ENCODE measurements at regions not wholly inside any gene's neighbourhood (a gene's known extent, or its start where the extent isn't known, plus 50 kb on each side); places are given as distances from the start of the nearest gene placed in this dataset.
"Not testable (repeated sequence)": the region's sequence is repeated elsewhere in the genome, so short reads cannot be mapped to it uniquely, and the experiment has no call there.

DNA sequence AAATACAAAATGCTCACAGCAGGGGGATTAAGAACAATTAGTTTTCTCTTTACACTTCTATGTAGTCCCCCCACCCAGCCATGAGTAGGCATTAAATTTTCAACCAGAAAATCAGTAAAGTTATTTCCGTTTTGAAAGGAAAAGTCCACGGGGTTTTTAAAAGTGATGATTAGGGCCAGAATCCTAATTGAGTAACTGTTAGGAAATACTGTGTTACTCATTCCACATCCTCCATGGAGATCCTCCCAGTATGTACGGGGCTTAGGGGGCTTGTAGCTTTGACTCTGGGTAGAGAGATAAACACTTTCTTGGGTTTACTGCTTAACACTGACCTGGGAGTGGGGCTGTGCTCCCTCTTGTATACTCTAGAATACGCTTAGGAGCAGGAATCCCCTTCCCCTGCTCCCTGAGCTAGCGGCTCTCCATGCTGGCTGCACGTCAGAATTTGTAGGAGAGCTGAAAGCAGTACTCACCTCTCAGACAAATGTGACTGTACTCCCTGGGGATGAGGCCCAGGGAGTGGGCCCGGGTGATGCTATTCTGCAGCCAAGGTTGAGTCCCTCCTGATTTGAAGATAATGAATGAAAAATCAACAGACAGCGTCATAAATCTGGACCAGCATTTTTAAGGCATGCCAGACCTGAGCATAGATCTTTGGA, 100.5 kb downstream of the SLC4A3 start:
- no peak for DNase-seq

GRCh38 chr2:219728991-219729487, 101.6 kb downstream of the SLC4A3 start:
- DNase-seq, result no peak

- no peak for DNase-seq
These were observed 103.7 kb downstream of the SLC4A3 start for GRCh38 chr2:219731173-219731572.

- DNase-seq, result no peak
These were observed 105.7 kb downstream of the SLC4A3 start for GRCh38 chr2:219733106-219733505.

DNA sequence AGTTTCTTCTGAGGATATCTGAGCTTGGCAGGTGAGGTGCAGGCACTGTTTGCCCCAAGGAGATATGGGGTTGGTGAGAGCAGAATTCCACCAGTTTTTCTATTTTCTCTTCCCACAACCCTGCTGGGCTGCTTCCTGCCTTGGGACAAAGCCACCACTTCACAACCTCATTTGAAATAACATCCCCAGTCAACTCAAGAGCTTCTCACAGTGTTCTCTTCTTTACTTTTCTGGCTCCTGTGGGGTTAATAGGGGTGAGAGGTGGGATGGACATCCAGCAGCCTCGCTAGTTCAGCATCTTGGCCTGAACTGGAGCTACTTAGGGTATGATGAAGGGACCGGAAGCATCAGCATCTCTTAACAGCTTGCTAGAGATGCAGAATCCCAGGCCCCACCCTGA, 106.3 kb downstream of the SLC4A3 start:
- no peak for DNase-seq

- no peak for DNase-seq
These were observed 108.8 kb downstream of the SLC4A3 start for GRCh38 chr2:219736209-219736608.

- DNase-seq, result no peak
These were observed 109.9 kb downstream of the SLC4A3 start for GRCh38 chr2:219737270-219737691.

DNA sequence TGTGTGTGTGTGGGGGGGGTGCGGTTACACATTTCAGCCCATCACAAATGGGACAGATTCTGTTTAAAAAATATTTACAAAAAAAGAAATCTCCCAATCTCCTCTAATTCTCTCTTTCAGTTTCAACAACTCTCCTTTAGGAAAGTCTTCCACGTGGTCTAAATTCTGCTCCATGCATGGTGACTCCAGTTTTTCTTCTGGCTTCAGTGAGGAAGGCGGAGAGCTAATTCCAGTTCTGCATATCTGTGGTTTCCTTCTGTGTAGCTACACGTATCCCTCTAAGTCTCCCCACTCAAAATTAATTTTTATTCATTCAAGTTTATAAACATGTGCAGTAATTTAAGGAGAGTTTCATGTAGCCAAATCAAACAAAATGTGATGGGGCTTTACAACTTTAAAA, 111.6 kb downstream of the SLC4A3 start:
- no peak for DNase-seq

DNA sequence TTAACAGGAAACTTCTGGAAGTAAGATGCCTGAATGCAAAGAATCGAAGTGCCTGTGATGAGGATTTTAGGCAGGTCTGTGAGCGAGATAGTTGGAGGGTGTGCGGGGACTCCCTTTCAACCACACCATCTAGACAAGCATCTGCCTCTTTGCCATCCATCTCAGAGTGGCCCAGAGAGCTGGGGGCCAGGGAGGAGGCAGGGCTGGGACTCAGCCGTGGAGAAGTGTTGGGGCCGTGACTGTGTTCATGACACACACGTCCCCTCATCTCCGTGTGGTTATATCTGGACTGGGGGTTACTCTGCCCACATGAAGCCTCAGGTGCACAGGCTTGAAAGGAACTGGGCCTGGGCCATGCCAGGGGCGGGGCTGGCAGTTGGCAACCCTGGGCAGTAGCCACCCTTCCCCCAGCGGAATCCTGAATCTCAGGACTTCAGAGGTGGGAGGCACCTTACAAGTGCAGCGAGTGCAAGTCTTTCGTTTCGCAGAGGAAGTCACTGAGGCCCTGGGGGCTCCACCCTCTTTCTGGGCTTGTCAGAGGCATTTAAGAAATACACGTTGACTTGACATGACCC, 112.5 kb downstream of the SLC4A3 start:
- DNase-seq, result no peak

- no peak for DNase-seq
These were observed 116.1 kb downstream of the SLC4A3 start for GRCh38 chr2:219743548-219743947.

- DNase-seq, result no peak
These were observed 116.6 kb downstream of the SLC4A3 start for GRCh38 chr2:219744066-219744465.

GRCh38 chr2:219744600-219744999, 117.2 kb downstream of the SLC4A3 start:
- no peak for DNase-seq

GRCh38 chr2:219747637-219748036, 120.2 kb downstream of the SLC4A3 start:
- DNase-seq, result no peak

DNA sequence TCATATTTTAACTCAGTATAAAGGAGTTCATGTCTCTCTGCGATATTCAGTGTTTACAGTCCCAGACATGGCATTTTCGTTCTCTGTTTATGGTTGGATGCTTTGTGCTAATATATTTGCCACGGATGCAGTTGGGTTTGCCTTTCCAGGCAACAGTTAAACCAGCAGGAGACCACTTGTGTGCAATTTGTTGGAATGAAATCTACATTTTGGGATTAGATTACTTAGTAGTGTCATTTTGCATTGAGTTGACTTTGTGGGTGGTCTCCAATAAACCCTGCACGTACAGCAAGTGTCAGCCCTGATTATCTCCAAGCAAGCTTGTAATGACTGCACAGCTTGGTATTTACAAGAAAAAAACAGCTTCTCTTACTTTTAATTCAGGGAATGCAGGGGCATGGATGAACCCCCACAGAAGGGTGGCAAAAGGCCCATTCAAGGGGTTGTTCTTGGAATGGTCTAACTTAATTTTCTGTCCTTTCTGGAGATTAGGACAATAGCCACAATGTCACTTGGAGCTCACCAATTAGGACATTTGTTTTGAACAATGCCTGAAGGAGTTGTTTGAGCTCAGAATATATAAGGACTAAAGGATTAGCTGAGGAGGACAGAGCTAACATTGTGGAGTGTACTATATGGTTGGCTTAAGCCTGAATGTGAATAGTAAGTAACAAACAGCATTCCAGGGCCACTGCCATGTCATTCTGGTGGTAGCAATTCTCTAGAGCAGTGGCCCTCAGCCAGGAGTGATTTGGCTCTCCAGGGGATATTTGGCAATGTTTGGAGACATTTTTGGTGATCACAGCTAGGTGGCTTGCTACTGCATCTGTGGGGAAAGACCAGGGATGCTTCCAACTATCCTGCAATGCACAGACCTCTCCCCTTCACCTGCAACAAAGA, 121.5 kb downstream of the SLC4A3 start:
- DNase-seq, result no peak

GRCh38 chr2:219751121-219751520, 123.7 kb downstream of the SLC4A3 start:
- not testable (repeated sequence) for DNase-seq

GRCh38 chr2:219752726-219753125, 125.3 kb downstream of the SLC4A3 start:
- DNase-seq, result no peak

DNA sequence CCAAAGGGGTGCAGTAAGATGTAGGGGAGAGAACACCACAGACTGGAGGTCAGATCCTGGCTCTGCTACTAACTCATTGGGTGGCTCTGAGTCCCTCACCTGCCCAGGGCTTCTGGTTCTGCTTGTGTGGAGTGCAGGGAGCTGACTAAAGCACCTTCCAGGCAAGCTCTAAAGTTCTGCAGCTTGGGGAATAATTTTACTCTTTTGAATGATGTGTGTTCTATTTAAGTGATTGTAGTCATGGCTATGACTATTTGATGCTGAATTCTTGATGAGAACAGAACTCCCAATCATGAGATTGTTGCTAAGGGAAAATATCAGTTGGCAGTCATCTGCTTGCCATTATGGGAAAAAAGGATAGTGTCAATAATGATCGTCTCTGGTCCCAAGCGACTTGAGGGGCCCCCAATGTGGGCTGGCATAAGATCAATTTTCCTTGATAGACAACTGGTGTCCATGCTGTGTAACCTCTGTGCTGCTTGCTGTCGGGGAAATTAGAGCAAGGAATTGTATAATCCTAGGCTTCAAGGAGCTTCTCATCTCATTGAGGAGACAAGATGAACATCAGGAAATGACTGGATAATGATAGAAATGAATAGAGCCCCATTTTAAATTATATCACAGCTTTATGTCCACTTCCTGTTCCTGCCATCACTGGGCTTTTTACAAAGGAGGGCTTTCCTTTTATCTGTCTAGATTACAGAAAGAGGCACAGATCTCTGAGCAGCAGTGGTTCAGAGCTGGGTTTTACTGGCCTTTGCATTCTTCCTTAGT, 131.7 kb downstream of the SLC4A3 start:
- no peak for DNase-seq

GRCh38 chr2:219759801-219760200, 132.4 kb downstream of the SLC4A3 start:
- DNase-seq, result no peak

DNA sequence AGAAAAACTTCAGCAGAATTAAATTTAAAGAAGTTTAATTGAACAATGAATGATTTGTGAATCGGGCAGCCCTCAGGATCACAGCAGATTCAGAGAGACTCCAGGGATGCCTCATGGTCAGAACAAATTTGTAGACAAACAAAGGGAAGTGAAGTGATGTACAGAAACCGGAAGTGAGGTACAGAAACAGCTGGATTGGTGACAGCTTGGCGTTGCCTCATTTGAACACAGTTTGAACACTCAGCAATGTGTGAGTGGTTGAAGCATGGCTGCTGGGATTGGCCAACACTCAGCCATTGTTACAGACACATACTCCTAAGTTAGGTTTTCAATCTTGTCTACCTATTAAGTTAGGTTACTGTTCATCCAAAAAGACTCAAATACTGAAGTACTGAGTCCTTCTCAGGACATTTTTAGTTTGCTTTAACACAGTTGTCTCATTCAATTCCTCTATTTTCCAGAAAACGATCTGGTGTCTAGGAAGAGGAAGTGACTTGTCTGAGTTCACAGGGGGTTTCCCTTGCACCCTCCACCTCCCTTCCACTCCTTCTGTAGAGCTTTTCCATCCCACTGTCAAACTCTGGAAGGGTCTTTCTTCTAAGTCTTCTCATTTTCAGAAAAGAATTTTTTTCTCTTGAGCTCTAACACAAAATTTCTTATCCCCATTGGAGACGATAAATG, 137.9 kb downstream of the SLC4A3 start:
- DNase-seq, result no peak

GRCh38 chr2:219766658-219767057, 139.2 kb downstream of the SLC4A3 start:
- no peak for DNase-seq

DNA sequence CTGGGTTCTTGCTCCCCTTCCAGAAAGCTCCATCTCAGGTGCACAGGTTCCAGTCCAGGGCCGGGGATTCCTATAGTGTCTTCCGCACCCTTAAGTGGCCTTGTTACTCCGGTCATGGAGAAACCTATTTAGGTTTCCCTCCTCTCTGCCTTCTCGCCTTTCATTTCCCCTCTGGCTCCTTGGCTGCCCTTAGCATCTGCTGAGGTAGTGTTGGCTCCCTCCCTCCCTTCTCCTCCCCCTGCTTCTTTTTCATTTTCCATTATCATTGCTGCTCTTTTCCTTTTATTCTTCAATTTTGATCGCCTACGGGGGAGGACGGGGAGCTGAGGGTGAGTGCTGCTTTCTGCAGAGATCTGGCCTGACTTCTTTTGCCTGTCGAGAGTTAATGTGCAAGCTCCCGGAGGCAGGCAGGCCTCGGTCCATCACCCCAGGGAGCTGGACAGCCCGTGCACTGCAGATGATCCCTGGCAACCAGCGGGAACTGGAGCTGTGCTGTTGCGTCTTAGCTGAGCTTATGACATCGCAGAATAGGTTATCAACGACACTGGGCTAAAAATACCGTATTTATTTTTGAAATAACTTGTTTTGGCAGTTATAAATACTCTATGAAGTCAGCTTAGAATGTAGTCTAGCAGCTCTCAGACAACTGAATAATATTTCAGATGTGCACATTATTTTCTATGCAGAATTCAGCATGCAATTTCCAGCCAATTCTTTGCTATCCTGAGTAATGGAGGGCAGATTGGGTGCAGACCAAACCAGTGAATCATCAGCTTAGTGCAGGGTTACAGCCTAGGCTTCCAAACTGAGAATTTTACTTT, 141.9 kb downstream of the SLC4A3 start:
- DNase-seq, result no peak

Data from stimulated activated CD4-positive, alpha-beta T cell treated with anti-CD3 and anti-CD28 coated beads, Interleukin-12 subunit alpha, Interleukin-12 subunit beta, amount 100 ng/mL, for 4 hours (primary cell).